ENCODE measurements at regions not wholly inside any gene's neighbourhood (a gene's known extent, or its start where the extent isn't known, plus 50 kb on each side); places are given as distances from the start of the nearest gene placed in this dataset.
"Not testable (repeated sequence)": the region's sequence is repeated elsewhere in the genome, so short reads cannot be mapped to it uniquely, and the experiment has no call there.

DNA sequence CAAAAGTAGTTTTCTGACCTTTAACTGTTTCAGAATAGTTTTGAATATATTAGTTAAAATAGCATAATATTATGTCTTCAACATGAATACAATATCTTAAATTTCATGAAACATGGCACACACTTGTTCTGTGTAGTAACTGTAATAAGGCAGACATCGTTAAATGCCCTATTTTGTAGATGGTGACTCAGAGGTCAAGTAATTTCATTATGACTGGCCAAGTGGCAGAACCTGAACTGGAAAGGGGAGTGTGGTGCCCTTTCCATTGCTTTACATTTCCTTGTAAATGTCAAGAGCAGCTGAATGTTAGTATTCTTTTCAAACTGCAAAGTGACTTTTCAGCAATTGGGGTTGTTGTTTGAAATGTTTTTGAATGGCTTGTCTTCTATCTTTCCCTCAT is 201.2 kb upstream of the CDKN2B start:
- peaks cover 15% of the 10 kb centered on the region for H3K4me1 Mint-ChIP-seq (ENCODE audit: low read depth)
- no peak overlapping the region for H3K27ac Mint-ChIP-seq
- H3K9me3 Mint-ChIP-seq, result no peaks in the 10 kb centered on the region
- peaks cover 36% of the 10 kb centered on the region for H3K27me3 Mint-ChIP-seq (ENCODE audit: low read depth)
- H3K4me3 Mint-ChIP-seq, result no peak overlapping the region
- H3K36me3 Mint-ChIP-seq (ENCODE audit: low read depth), result no peaks in the 10 kb centered on the region

DNA sequence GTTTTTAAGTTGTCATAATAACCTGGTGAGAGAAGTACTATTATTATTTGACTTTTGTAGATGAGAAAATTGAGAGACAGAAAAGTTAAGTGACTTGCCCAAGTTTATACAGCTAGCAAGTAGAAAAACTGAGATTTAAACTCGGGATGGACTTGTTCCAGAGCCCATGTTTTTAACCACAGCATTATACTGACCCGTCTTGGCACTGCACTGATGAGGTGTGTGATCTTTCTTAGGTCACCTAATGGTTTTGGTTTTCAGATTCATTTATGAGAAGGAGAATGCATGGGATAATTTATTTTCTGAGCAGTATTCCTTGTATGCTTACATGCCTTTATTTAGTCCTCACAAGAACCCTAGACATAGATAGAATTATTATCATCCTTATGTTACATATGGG is 201.8 kb upstream of the CDKN2B start:
- Mint-ChIP-seq H3K27ac (no peak overlapping the region), H3K27me3 (ENCODE audit: low read depth) (peaks cover 36% of the 10 kb centered on the region), H3K4me3 (no peak overlapping the region), H3K9me3 (no peaks in the 10 kb centered on the region), H3K4me1 (ENCODE audit: low read depth) (peaks cover 15% of the 10 kb centered on the region), H3K36me3 (ENCODE audit: low read depth) (no peaks in the 10 kb centered on the region)

DNA sequence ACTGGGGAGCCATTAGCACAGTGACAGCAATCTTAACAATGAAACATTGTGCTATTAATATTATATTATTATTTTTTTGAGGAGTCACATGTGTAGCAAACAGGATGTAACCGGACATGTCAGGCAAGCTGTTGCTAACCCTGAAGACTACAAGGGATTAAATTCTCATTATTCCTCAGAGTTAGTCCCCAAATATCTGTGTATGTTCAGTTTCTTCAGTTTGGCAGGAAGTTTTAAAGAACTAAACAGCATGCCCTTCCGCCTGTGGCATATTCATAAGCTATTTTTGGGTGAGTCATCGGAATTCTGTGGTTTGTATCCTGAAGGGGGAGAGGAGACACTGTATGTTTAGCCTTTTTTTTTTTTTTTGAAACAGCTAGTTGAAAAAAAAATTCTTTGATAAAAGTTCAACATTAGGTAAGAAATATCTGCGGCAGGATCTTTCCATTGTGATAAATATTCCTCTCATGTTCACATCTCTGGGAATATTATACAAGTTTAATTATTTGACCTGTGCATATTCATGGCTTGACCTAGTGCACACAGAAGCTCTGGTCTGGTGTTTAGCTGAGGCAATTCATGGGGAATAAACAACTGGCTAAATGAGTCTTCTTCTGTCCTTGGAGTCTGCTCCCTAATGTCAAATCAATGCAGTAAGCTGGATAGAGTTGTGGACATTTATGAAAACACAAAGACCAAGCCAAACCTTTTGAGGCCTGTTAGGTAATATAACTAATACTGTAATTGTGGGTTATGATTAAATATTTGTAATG is 202.7 kb upstream of the CDKN2B start:
- H3K27me3 Mint-ChIP-seq (ENCODE audit: low read depth), result peaks cover 37% of the 10 kb centered on the region
- no peak overlapping the region for H3K4me3 Mint-ChIP-seq
- peaks cover 15% of the 10 kb centered on the region for H3K4me1 Mint-ChIP-seq (ENCODE audit: low read depth)
- H3K36me3 Mint-ChIP-seq (ENCODE audit: low read depth), result no peaks in the 10 kb centered on the region
- no peak overlapping the region for H3K27ac Mint-ChIP-seq
- H3K9me3 Mint-ChIP-seq, result no peaks in the 10 kb centered on the region

DNA sequence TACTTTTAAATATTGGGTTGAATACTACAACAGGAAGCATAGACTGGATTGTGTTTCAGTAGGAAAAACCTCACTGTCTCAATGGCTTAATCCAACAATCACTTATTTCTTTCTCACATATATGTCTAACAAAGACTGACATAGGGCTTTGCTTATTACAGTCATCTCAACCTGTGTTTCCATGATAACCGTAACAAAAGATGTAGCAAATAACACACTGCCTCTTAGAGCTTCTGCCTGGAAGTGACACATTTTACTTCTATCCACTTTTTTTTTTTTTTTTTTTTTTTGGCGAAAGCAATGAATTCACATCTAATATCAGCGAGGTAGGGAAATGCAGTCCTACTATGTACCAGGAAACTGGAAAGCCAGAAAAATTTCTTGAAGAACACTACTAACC is 204.9 kb upstream of the CDKN2B start:
- Mint-ChIP-seq H3K9me3 (no peaks in the 10 kb centered on the region), H3K4me3 (no peak overlapping the region), H3K4me1 (ENCODE audit: low read depth) (peaks cover 8% of the 10 kb centered on the region), H3K27ac (no peak overlapping the region), H3K27me3 (ENCODE audit: low read depth) (peaks cover 33% of the 10 kb centered on the region), H3K36me3 (ENCODE audit: low read depth) (no peaks in the 10 kb centered on the region)

DNA sequence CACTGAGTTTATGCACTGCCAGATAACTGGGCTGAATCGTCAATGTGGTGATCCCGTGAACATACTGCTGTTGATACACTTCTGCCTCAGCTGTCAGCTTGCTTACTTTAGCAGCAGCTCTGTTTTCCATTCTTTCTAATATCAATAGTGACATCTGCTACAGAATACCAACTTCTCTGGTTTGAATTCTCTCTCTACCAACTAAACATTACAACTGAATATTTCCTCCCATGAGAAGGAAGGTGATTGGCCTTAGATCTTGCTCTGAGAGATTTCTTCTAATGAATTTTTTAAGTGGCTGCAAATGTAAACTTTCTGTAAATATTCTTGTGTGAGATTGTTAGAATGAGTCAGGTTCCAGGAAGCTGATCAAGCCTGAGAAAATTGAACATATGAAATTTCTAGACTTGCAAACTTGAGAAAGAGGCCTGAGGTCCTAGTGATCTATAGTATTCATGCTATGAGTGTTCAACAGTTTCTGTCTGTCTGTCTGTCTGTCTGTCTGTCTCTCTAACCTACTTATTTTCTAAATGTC is 205.5 kb upstream of the CDKN2B start:
- Mint-ChIP-seq H3K27ac (no peak overlapping the region), H3K4me1 (ENCODE audit: low read depth) (peaks cover 5% of the 10 kb centered on the region), H3K36me3 (ENCODE audit: low read depth) (no peaks in the 10 kb centered on the region), H3K9me3 (no peaks in the 10 kb centered on the region), H3K27me3 (ENCODE audit: low read depth) (peaks cover 33% of the 10 kb centered on the region), H3K4me3 (no peak overlapping the region)

DNA sequence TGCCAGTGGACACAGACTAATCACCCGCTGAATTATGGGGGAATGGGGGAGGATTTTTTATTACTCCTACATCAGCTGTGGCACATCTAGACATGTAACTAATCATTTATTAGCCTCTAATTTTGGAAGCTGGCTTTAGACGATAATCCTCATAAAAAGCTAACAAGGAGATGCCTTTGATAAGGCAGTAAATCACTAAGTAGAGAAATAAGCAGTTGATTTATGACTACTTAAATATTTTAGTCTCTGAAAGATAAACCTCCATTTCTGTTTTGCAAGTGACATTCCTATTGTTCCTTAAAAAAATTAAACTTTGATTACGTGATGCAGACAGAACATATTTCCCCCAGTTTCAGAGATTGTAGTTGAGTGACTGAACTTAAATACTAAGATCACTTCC is 206.4 kb upstream of the CDKN2B start:
- Mint-ChIP-seq H3K4me3 (no peak overlapping the region), H3K27me3 (ENCODE audit: low read depth) (peaks cover 37% of the 10 kb centered on the region), H3K27ac (no peak overlapping the region), H3K4me1 (ENCODE audit: low read depth) (peaks cover 5% of the 10 kb centered on the region), H3K36me3 (ENCODE audit: low read depth) (no peaks in the 10 kb centered on the region), H3K9me3 (no peaks in the 10 kb centered on the region)

DNA sequence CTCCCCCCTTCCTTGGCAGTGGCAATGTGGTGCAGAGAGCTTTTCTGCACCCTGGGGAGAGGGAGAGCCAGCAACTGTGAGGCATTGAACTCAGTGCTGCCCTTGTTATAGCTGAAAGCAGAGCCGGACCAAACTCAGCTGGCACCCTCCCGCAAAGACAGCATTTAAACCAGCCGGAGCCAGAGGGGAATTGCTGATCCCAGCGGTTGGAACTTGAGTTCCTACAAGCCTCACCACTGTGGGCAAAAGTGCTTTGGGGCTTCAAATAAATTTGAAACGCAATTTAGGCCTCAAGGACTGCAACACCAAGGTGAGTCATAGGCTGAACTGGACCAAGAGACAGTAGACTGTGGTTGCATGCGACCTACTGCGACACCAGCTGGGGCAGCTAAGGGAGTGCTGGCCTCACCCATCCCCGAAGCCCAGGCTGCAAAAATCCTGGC is 207.6 kb upstream of the CDKN2B start:
- Mint-ChIP-seq H3K27me3 (ENCODE audit: low read depth) (peaks cover 34% of the 10 kb centered on the region), H3K4me1 (ENCODE audit: low read depth) (peaks cover 4% of the 10 kb centered on the region), H3K36me3 (ENCODE audit: low read depth) (no peaks in the 10 kb centered on the region), H3K27ac (no peak overlapping the region), H3K4me3 (no peak overlapping the region), H3K9me3 (no peaks in the 10 kb centered on the region)

DNA sequence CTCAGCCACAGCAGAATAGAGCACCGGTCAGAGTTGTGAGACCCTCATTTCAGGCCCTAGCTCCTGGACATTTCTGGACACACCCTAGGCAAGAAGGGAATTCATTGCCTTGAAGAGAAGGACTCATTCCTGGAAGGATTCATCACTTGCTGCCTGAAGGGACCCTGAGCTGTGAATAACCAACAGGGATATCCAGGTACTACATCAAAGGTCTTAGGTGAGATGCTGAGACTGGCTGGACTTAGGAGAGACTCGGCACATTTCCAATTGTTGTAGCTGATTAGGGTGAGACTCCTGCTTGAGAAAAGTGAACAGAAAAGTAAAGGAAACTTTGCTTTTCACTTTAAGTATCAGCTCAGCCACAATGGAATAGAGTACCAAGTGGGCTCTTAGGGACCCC is 208.1 kb upstream of the CDKN2B start:
- Mint-ChIP-seq H3K4me3 (no peak overlapping the region), H3K36me3 (ENCODE audit: low read depth) (no peaks in the 10 kb centered on the region)

DNA sequence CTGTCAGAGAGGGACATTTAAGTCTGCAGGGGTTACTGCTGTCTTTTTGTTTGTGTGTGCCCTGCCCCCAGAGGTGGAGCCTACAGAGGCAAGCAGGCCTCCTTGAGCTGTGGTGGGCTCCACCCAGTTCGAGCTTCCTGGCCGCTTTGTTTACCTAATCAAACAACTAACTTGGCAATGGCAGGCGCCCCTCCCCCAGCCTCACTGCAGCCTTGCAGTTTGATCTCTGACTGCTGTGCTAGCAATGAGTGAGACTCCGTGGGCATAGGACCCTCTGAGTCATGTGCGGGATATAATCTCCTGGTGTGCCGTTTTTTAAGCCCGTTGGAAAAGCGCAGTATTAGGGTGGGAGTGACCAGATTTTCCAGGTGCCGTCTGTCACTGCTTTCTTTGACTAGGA is 216.8 kb upstream of the CDKN2B start:
- H3K4me3 Mint-ChIP-seq; H3K36me3 Mint-ChIP-seq (ENCODE audit: low read depth); H3K9me3 Mint-ChIP-seq; H3K4me1 Mint-ChIP-seq (ENCODE audit: low read depth); H3K27ac Mint-ChIP-seq: not testable (repeated sequence)
- H3K27me3 Mint-ChIP-seq (ENCODE audit: low read depth), result peaks cover 36% of the 10 kb centered on the region

More for the DNA sequence above, 208.1 kb upstream of the CDKN2B start:
- Mint-ChIP-seq H3K4me1 (ENCODE audit: low read depth) (peaks cover 4% of the 10 kb centered on the region), H3K27me3 (ENCODE audit: low read depth) (peaks cover 33% of the 10 kb centered on the region), H3K27ac (no peak overlapping the region), H3K9me3 (no peaks in the 10 kb centered on the region)

DNA sequence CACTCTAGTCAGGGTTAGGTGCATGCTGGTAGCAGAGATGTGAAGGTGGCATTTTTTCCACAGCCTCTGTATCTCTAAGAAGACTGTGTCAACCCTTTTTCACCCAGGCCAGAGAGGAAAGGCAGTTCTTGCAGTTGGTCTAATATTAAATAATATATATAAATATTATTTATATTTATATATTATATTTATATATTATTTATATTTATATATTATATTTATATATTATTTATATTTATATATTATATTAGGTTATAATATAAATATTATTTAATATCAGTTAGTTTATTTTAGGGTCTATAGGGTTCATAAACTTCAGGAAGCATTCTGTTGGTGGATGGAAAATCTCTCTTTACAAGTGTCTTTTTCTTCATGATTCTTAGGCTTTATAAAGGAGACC is 218.6 kb upstream of the DMRTA1 start:
- peaks cover 47% of the 10 kb centered on the region for H3K27me3 Mint-ChIP-seq (ENCODE audit: low read depth)
- no peak overlapping the region for H3K4me3 Mint-ChIP-seq
- H3K4me1 Mint-ChIP-seq (ENCODE audit: low read depth), result peaks cover 2% of the 10 kb centered on the region
- H3K9me3 Mint-ChIP-seq, result peaks cover 20% of the 10 kb centered on the region
- no peak overlapping the region for H3K27ac Mint-ChIP-seq
- H3K36me3 Mint-ChIP-seq (ENCODE audit: low read depth), result no peaks in the 10 kb centered on the region

DNA sequence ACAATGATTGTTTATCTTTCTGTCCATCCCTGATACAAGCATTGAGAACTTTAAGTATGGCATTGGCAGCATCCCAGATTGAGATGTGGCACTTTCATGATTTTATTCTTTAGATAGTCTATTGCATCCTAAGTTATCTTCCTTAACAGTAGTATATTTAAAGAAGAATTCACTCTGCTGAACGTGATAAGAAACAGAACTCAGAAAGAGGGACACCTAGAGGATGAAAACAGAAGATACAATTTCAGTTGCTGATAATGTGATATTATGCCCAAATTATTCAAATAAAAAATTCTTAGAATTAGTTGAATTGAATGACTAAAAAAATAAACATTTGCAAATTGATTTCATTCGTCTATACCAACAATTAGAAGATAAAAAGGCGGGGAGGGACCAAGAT is 218.1 kb upstream of the DMRTA1 start:
- Mint-ChIP-seq H3K27me3 (ENCODE audit: low read depth) (peaks cover 47% of the 10 kb centered on the region), H3K9me3 (peaks cover 15% of the 10 kb centered on the region), H3K4me3 (no peak overlapping the region), H3K4me1 (ENCODE audit: low read depth) (peaks cover 2% of the 10 kb centered on the region), H3K27ac (no peak overlapping the region), H3K36me3 (ENCODE audit: low read depth) (no peaks in the 10 kb centered on the region)

DNA sequence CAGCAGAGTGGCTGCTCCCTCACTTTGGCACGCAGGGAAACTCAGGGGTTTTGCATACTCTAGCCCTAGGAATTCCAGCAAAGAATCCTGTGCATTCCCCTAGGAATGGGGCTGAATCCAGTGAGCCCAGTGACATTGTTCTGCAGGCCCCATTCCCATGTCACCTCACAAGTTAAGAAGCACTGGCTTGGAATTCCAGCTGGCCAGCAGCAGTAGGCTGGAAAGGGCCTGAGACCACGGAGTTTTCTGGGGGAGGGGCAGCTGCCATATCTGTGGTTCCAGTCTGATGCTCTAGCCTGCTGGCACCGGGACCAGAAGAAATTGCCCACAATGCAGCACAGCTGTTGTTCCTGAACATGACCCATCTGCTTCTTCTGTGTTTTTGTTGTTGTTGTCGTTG is 217.6 kb upstream of the DMRTA1 start:
- Mint-ChIP-seq H3K27me3 (ENCODE audit: low read depth) (peaks cover 47% of the 10 kb centered on the region), H3K9me3 (peaks cover 15% of the 10 kb centered on the region), H3K4me3 (no peak overlapping the region), H3K4me1 (ENCODE audit: low read depth) (peaks cover 2% of the 10 kb centered on the region), H3K36me3 (ENCODE audit: low read depth) (no peaks in the 10 kb centered on the region), H3K27ac (no peak overlapping the region)

DNA sequence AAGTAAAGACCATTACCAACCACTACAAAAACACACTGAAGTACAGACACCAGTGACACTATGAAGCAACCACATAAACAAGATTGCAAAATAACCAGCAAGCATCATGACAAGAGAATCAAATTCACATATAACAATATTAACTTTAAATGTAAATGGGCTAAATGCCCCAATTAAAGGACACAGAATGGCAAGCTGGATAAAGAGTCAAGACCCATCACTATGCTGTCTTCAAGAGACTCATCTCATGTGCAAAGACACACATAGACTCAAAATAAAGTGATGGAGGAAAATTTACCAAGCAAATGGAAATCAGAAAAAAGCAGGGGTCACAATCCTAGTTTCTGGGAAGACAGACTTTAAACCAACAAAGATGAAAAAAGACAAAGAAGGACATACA is 215.3 kb upstream of the DMRTA1 start:
- not testable (repeated sequence) for H3K4me3 Mint-ChIP-seq; H3K4me1 Mint-ChIP-seq (ENCODE audit: low read depth); H3K27ac Mint-ChIP-seq; H3K36me3 Mint-ChIP-seq (ENCODE audit: low read depth)
- Mint-ChIP-seq H3K9me3 (peaks cover 15% of the 10 kb centered on the region), H3K27me3 (ENCODE audit: low read depth) (peaks cover 52% of the 10 kb centered on the region)

DNA sequence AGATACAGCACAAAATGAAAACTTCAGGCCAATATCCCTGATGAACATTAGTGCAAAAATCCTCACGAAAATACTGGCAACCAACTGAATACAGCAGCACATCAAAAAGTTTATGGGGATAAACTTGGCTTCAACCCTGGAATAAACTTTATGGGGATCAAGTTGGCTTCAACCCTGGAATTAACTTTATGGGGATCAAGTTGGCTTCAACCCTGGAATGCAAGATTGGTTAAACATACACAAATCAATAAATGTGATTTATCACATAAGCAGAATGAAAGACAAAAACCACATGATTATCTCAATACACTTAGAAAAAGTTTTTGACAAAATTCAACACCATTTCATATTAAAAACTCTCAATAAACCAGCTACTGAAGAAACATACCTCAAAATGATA is 213.7 kb upstream of the DMRTA1 start:
- Mint-ChIP-seq H3K27me3 (ENCODE audit: low read depth) (peaks cover 47% of the 10 kb centered on the region), H3K27ac (no peak overlapping the region), H3K9me3 (peaks cover 15% of the 10 kb centered on the region), H3K4me1 (ENCODE audit: low read depth) (peaks cover 6% of the 10 kb centered on the region), H3K36me3 (ENCODE audit: low read depth) (no peaks in the 10 kb centered on the region), H3K4me3 (no peak overlapping the region)

DNA sequence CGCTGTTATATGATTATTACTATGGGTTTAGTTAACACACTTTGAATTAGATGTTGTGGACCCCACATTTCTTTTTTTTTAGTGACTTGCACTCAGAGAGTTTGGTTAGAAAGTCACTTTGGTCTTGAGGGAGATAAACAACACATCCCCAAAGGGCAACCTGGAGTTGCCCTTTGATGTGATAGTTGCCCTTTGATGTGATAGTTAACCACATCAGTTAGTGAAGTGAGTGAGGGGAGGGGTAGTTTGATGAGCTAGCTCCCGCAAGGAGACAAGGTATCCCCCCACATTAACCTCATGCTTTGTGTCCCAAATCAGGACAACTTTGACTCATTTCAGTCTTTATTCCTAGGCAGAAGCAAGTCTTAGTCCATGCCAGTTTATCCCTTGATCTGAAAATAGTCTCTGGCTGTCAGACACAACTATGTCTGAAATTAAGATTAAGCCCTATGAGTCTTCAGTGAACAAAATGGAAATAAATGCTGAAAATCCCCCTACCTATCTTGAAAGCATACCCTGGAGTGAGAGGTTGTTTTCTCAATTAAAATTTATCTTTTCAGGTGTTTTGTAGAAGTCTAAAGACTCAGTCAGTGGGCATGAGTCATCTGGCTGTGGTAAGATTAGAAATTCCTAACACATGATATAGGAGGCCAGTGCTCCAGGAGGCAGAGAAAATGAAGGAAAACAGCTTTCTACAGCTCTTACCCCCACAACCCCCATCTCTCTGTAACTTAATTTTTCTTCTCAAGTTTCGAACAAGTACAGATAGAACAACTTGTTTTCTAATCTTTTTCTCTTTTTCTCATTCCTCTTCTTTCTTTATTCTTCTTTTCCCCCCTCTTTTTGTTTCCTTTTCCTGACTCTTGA is 208.9 kb upstream of the DMRTA1 start:
- H3K4me1 Mint-ChIP-seq (ENCODE audit: low read depth), result peaks cover 24% of the 10 kb centered on the region
- no peak overlapping the region for H3K27ac Mint-ChIP-seq
- H3K4me3 Mint-ChIP-seq, result no peak overlapping the region
- H3K9me3 Mint-ChIP-seq, result no peaks in the 10 kb centered on the region
- peaks cover 54% of the 10 kb centered on the region for H3K27me3 Mint-ChIP-seq (ENCODE audit: low read depth)
- H3K36me3 Mint-ChIP-seq (ENCODE audit: low read depth), result no peaks in the 10 kb centered on the region

Data from T-helper 1 cell treated with Interleukin-12 subunit alpha and Interleukin-12 subunit beta and Interleukin-4 antibody, amounts not matched to agents 30 μg/mL and 1 μg/mL, for 36 hours (primary cell).